ENCODE measurements at regions not wholly inside any gene's neighbourhood (a gene's known extent, or its start where the extent isn't known, plus 50 kb on each side); places are given as distances from the start of the nearest gene placed in this dataset.
"Not testable (repeated sequence)": the region's sequence is repeated elsewhere in the genome, so short reads cannot be mapped to it uniquely, and the experiment has no call there.

DNA sequence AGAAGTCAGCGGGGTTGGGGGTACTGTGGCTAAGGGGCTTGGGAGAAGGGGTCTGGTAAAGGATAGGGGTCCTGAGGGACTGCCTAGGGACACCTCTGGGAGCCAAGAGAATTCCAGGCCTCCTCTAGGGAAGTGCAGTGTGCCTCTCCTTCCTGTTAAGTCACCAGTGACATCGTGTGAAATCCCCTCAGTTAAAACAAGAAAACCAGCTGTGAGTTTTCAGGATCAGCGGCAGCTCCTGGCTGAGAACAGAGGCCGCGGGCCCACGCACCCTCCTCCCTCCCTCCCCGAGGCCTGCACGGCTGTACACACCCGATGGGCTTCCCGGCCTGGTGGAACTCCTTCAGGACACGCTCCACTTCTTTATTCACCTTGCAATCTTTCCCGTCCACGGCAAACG, 5400.0 kb upstream of the TPTE start:
- not testable (repeated sequence) for H3K27me3 ChIP-seq (ENCODE audit: insufficient read depth, low read depth, severe bottlenecking); H3K27ac ChIP-seq; H3K4me3 ChIP-seq (ENCODE audit: low read depth, low read length); H3K9me3 ChIP-seq (ENCODE audit: severe bottlenecking); H3K36me3 ChIP-seq; DNase-seq

DNA sequence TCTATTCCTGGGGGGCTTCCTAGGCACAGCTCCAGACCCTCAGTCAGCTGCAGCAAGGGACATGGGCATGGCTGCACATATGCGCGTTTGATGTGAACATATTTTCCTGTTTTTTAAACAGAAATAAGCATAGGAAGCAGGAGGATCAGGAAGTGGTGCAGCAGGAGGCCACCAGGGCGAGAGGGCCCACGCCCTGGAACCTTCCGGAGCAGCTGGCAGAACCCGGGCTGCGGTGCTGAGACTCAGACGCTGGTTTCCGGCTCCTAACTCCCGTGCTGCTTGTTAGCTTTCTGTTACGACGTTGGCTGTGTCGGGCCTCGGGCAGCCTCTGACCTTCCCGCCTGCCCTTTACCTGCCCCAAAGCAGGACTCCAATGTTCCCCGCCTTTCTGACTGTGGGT, 5399.5 kb upstream of the TPTE start:
- H3K9me3 ChIP-seq (ENCODE audit: severe bottlenecking); H3K27ac ChIP-seq; DNase-seq; H3K36me3 ChIP-seq; H3K27me3 ChIP-seq (ENCODE audit: insufficient read depth, low read depth, severe bottlenecking); H3K4me3 ChIP-seq (ENCODE audit: low read depth, low read length): not testable (repeated sequence)

DNA sequence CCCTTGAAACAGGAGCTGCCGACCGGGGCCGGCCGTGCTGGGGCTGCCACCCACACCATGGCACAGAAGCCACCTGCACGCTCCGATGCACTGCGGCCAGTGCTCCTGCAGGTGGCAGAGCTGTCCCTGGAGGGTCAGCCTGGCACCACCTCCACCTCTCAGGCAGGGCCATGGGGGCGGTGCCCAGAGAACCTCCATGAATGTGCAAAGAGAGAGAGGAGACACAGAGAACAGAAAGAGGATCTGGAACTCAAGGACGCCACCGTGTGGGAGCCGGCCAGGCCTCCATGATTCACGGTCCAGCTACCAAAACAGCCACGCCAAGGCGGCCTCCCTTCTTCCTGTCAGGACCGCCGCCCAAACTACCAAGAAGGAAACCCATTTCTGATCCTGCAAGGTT, 5397.7 kb upstream of the TPTE start:
- H3K36me3 ChIP-seq; H3K27me3 ChIP-seq (ENCODE audit: insufficient read depth, low read depth, severe bottlenecking); H3K4me3 ChIP-seq (ENCODE audit: low read depth, low read length); H3K27ac ChIP-seq; H3K9me3 ChIP-seq (ENCODE audit: severe bottlenecking): not testable (repeated sequence)
- TF ChIP-seq, protein P1, sequence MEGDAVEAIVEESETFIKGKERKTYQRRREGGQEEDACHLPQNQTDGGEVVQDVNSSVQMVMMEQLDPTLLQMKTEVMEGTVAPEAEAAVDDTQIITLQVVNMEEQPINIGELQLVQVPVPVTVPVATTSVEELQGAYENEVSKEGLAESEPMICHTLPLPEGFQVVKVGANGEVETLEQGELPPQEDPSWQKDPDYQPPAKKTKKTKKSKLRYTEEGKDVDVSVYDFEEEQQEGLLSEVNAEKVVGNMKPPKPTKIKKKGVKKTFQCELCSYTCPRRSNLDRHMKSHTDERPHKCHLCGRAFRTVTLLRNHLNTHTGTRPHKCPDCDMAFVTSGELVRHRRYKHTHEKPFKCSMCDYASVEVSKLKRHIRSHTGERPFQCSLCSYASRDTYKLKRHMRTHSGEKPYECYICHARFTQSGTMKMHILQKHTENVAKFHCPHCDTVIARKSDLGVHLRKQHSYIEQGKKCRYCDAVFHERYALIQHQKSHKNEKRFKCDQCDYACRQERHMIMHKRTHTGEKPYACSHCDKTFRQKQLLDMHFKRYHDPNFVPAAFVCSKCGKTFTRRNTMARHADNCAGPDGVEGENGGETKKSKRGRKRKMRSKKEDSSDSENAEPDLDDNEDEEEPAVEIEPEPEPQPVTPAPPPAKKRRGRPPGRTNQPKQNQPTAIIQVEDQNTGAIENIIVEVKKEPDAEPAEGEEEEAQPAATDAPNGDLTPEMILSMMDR (IDR thresholded peaks at IDR 0.05; ENCODE audit: low read depth, low read length): peak; percentile 52
- peak; percentile 81 for DNase-seq

DNA sequence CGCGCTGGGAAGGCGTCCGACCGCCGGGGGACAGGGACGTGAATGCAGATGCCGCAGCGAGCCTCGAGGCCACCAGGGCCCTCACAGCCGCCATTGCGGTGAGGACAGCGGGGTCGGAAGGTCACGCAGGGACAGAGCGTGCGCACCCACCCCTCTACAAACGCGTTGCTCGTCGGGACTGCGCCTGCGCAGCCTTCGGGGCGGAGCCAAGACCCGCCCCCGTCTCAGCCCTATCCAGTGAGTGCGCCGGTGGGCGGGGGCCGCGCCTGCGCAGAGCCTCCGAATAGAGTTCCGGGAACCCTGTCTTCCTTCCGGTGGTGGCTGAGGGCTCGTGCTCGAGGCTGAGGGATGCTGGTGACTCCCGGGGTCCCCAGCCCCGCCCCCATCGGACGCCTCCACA, 5393.1 kb upstream of the TPTE start:
- peak overlapping the region; percentile 38 for H3K4me3 ChIP-seq (ENCODE audit: low read depth, low read length)
- peak; percentile 99 for DNase-seq
- not testable (repeated sequence) for H3K27ac ChIP-seq

DNA sequence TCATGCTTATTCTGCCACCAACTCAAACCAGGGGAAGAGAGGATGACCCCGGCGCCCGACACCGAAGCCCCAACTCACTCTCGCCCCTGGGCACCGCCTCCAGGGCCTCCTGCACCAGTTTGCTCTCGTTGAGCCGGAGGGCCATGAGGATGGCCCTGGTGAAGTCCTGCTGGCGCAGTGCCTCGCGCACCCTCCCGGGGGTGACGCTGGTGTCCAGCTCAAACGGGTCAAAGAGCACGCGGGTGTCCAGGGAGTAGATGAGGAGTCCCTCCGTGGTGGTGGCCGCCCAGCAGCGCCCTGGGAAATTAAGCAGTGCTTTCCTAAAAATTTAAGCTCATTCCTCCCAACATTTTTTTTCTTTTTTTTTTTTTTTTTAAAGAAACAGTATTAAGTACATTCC, 5387.6 kb upstream of the TPTE start:
- H3K4me3 ChIP-seq (ENCODE audit: low read depth, low read length): not testable (repeated sequence)

More for the DNA sequence above, 5393.1 kb upstream of the TPTE start:
- H3K27me3 ChIP-seq (ENCODE audit: insufficient read depth, low read depth, severe bottlenecking); H3K9me3 ChIP-seq (ENCODE audit: severe bottlenecking); H3K36me3 ChIP-seq: not testable (repeated sequence)

DNA sequence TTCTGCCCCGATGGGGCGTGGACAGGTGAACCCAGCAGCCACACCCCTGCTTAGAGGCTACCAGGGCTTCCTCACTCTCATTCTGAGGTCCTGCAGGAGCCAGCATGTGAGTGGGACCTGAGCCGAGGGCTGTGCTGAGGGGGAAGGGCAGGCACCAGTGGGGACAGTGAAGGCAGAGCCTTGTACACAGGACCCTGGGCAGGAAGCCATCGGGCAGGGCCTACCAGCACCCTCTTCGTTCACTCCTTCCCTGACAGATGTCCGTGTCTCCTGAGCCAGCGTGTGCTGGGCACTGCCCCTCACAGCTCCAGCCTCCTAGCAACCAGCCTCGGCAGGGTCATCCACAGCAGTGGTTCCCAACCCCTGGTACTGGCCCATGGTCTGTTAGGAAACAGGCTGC, 5385.0 kb upstream of the TPTE start:
- not testable (repeated sequence) for H3K9me3 ChIP-seq (ENCODE audit: severe bottlenecking); H3K27ac ChIP-seq; DNase-seq; H3K27me3 ChIP-seq (ENCODE audit: insufficient read depth, low read depth, severe bottlenecking); H3K36me3 ChIP-seq; H3K4me3 ChIP-seq (ENCODE audit: low read depth, low read length)

More for the DNA sequence above, 5387.6 kb upstream of the TPTE start:
- H3K27me3 ChIP-seq (ENCODE audit: insufficient read depth, low read depth, severe bottlenecking); DNase-seq; H3K9me3 ChIP-seq (ENCODE audit: severe bottlenecking); H3K36me3 ChIP-seq; H3K27ac ChIP-seq: not testable (repeated sequence)

DNA sequence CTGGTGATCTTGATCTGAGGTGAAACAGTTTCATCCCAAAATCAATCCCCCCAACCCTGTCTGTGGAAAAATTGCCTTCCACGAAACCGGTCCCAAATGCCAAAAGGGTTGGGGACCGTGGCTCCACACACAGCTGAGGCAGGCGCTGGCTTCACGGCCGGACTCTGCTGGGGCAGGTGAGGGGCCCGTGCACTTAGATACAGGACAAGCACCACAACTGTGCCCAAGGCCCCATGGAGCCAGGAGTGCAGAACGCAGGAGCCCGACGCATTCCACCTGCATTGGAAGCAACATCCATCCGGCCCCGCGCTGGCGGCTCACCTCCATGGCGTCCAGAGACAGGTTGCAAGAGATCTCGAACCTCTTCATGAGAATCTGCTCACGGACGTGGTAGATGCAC, 5384.4 kb upstream of the TPTE start:
- DNase-seq; H3K27ac ChIP-seq; H3K9me3 ChIP-seq (ENCODE audit: severe bottlenecking); H3K4me3 ChIP-seq (ENCODE audit: low read depth, low read length); H3K27me3 ChIP-seq (ENCODE audit: insufficient read depth, low read depth, severe bottlenecking); H3K36me3 ChIP-seq: not testable (repeated sequence)

DNA sequence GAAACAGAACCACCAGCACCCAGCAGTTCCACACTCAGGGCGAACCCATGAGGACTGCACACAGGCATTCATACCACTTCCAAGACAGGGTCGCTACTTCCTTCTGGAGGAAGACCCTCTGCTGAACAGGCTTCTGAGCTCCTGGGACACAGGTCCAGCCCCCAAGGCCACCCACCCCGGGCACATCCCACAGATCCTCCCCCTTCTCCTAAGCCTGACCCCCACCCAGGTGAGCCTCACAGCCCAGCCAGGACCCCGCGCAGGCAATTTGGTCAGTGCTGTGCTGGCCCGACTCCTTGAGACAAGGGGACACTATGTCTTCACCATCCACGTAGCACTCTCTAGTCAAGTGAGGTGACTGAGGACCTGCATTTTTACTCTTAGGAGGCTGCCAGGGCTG, 5382.7 kb upstream of the TPTE start:
- not testable (repeated sequence) for H3K4me3 ChIP-seq (ENCODE audit: low read depth, low read length); DNase-seq; H3K9me3 ChIP-seq (ENCODE audit: severe bottlenecking); H3K27ac ChIP-seq; H3K36me3 ChIP-seq; H3K27me3 ChIP-seq (ENCODE audit: insufficient read depth, low read depth, severe bottlenecking)

DNA sequence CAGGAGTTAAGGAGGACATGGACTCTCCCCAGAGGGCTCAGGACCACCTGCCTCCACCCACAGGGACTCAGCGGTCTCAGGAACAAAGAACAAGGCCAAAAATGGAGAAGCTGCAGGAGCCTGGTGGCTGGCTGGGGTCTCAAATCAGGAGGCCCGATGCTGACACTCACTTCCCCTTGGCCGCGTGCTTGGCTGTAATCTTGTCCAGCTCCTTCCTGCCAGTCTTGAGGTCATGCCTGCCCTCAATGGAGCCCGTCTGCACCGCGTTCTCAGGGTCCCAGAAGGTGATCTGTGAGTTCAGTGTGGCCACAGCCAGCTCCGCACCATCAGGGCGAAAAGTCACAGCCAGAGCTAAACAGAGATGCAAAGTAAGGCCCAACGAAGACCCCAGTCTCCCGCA, 5381.9 kb upstream of the TPTE start:
- H3K36me3 ChIP-seq; H3K9me3 ChIP-seq (ENCODE audit: severe bottlenecking); H3K27ac ChIP-seq; H3K27me3 ChIP-seq (ENCODE audit: insufficient read depth, low read depth, severe bottlenecking); H3K4me3 ChIP-seq (ENCODE audit: low read depth, low read length); DNase-seq: not testable (repeated sequence)

DNA sequence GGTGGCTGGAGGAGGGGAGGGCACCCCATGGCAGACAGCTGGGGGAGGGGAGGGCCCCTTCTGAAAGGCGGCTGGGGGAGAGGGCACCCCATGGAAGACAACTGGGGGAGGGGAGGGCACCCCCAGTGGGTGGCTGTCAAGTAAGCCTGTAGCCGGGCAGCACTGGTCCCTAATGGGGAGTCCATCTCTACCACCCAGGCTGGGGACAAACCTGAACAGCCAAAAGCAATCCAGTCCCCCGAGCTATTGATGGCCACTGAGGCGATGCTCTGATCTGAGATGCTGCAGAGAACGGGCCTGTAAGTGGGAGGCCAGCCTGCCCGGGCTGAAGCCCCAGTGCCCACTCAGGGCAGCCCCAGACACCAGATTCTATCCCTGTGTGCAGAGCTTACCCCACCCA, 5378.4 kb upstream of the TPTE start:
- not testable (repeated sequence) for DNase-seq; H3K4me3 ChIP-seq (ENCODE audit: low read depth, low read length); H3K27me3 ChIP-seq (ENCODE audit: insufficient read depth, low read depth, severe bottlenecking); H3K36me3 ChIP-seq; H3K9me3 ChIP-seq (ENCODE audit: severe bottlenecking); H3K27ac ChIP-seq

DNA sequence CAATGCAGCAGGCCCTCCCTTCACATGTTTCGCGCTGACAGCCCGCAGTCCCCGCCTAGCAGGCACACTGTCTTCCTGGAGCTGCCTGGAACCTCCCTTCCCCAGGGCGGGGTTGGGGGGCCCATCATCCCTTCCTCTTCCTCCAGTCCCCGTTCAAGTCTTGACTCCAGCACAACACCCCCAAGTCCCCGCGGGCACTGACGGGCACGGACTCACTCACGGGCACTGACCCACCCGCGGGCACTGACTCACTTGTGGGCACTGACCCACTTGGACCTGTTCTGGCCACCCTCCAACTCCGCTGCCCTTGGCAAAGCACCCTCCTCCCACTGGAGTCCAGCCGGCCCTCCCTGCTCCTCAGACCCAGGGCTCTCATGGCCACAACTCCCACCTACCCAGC, 5376.7 kb upstream of the TPTE start:
- not testable (repeated sequence) for H3K27me3 ChIP-seq (ENCODE audit: insufficient read depth, low read depth, severe bottlenecking); H3K27ac ChIP-seq; H3K36me3 ChIP-seq; DNase-seq; H3K9me3 ChIP-seq (ENCODE audit: severe bottlenecking); H3K4me3 ChIP-seq (ENCODE audit: low read depth, low read length)
